Activated effector memory CD4-positive, alpha-beta T cell treated with Interleukin-2 at 50 U/mL for 16 hours (primary cell): ENCODE measurements at regions not wholly inside any gene's neighbourhood (a gene's known extent, or its start where the extent isn't known, plus 50 kb on each side); places are given as distances from the start of the nearest gene placed in this dataset.

ENCODE experiments used
- DNase-seq: peaks from one replicate; pipeline ENCODE4 v3.0.0-alpha.2; 2020

DNA sequence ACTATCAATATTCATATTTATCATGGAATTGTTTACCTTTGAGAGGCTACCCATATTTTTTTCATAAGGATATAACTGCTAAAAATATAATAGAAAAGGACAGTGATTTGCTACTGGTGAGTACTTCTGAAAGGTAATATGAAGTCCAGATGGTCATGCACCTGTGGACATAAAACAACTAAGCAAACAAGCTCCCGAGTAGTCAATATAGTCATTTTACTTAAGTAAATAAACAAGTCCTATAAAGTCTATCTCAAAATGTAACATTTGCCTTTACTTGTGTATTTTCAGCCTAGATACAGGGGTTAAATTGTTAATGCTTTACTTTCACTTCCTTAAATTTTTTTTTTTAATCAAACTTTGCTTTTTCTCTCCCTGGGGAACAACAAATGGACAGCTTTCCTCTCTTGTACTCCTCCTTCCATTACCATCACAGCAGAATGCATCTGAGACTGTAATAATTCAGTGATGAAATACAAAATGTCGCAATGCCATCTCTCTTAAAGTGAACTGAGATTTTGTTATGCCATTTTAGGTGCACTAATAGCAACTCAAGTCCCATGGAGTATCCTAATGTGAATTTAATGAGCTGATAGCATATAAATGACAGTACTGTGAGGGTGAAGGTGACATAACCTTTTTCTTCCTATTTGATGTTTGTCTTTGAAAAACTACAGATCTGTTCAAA lies 1325.4 kb upstream of the ZEB2 start:
- no peak for DNase-seq

DNA sequence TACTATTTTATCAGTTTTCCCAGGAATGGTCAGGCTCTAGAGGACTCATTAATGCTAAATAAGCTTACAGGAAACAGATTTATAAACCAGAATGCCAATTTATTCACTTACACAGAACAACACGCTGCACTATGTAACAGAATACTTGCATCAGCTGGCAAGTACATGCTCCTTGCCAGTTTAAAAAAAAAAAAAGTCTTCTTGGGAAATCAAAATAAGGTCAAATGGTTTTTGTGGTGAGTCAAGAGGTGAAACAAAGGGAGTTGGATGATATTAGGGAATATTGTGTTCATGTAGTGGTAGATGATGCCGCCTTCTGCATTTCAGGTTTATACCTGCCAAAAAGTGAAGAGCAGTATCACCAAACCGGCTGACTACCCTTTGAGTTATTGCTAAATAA lies 1322.1 kb upstream of the ZEB2 start:
- DNase-seq, result no peak

DNA sequence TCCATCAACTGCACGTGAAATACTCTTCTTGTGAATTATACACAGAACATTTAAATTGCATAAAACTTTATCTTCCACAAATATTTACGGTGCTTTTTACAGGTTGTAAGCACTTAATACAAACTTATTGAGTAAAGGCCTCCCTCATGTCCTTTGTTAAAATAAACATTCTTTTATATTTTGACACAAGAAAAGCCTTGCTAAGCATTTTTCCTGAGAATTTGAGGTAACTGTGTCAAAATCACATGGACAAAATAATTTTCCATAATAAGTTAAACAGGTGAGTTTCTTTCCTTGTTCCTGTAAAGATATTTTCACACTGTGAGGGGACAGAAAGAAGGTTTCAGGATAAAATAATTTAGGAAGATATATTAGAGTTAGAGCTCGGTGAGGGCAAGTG lies 1317.1 kb upstream of the ZEB2 start:
- no peak for DNase-seq

GRCh38 chr2:145835665-145836064 lies 1315.7 kb upstream of the ZEB2 start:
- no peak for DNase-seq

DNA sequence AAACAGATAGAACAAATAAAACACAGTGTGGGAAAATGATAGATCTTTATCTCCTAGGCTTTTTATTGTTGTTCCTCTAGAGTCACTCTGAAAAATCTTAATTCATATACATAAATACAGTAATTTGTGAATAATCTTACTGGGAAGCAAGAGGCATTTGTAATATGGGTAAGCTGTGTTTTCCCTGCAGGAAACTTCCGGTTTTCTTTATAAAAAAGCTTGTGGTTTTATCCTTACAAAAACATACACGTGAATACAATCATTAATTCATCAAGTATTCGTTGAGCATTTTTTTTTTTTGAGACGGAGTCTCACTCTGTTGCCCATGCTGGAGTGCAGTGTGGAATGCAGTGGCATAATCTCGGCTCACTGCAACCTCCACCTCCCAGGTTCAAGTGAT lies 1312.8 kb upstream of the ZEB2 start:
- DNase-seq, result no peak

DNA sequence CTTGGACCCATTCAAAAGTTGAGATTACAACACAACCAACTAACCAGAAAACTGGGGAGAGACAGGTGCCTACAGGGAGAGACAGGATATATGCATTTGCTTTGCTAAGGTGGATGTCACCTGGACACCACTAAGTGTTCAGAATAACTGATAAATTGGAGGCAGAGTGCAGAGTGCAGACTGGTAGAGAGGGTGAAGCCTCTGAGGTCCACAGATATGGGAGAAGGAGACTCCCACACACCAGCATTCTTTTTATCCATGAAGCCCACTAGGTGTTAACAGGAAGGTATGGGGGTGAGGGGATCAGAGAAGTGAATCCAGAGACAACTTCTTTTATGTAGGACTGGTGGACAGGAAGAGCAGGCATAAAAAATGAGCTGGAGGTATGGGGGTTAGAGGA lies 1310.0 kb upstream of the ZEB2 start:
- DNase-seq, result no peak

DNA sequence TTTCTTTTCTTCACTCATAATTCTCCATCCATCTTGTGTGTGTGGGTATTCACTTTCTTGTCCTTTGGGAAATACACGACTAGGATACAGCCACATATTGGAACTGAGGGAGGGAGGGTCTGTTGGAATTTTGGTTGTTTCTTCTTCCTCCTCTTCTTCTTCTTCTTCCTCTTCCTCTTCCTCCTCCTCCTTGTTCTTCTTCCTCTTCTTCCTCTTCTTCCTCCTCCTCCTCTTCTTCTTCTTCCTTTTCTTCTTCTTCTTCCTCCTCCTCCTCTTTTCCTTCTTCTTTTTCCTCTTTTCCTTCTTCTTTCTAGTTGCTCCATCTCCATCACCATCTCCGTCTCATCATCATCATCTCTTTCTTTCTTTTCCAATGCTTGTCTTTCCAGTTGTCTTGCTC lies 1307.3 kb upstream of the ZEB2 start:
- no peak for DNase-seq

GRCh38 chr2:145824384-145824783 lies 1304.5 kb upstream of the ZEB2 start:
- no peak for DNase-seq

DNA sequence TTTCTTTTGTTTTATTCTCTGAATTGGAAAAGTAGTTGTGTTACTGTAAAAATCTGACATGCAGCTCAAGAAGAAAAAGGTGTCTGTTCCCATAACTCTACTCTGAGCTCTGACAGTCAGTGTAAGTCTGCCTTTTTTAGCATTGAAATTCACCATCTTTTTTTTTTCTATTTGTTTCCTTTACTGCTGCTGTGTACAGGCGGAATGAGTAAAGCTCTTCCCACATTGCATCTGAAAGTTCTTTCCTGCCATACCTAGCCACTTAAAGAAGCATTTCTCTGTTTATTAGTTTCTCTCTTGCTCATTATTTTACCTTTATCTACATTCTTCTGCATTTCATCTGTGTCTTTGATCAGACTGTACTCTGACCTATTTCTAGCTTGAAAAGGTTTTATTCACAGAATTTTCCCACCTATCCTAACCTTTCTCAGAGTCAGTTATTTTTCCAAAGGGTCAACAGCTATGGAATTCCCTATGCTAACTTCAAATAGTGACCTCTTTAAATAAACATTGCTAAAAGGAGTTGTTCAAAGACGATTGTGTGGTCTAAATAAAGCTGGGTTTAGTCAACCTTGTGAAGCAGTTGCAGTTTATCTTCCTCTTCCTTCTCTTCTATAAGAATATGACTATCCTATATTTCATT lies 1303.1 kb upstream of the ZEB2 start:
- no peak for DNase-seq

DNA sequence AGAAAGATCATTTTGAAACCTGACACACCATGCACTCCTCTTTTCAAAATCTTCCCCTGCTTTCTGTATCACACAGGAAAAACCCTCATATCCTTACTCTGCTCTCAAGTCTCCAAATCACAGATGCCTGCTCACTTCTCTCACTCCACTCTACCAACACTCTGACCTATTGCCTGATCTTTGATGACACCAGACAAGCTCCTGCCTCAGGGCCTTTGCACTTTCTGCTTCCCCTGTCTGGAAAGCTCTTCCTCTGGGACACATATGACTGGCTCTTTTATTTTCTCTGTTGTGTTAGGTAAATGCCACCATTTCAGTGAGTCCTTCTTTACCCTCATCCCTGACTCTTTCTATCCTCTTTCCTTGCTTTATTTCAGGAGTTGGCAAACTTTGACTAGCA lies 1300.7 kb upstream of the ZEB2 start:
- DNase-seq, result no peak

DNA sequence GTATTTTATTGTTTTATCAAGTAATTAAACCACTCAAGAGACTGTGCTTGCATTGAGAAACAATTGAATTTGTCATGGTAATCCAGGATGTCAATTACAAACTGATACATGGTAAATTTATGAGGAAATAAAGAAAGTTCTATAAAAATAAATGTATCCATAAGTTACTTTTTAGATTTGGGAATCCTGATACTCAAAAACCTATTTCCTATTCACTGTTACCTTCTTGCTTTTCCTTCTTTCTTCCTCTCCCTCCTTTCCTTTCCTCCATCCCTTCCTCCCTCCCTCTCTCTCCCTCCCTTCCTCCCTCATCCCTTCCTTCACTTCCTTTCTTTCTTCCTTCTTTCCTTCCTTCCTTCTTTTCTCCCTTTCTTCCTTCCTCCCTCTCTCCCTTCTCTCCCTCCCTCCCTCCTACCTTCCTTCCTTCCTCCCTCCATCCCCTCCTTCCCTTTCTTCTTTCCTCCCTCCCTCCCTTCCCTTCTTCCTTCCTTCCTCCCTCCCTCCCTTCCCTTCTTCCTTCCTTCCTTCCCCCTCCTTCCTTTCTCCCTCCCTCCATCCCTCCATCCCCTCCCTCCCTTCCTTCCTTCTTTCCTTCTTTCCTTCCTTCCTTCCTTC lies 1299.1 kb upstream of the ZEB2 start:
- no peak for DNase-seq

GRCh38 chr2:145815933-145816332 lies 1296.0 kb upstream of the ZEB2 start:
- no peak for DNase-seq

DNA sequence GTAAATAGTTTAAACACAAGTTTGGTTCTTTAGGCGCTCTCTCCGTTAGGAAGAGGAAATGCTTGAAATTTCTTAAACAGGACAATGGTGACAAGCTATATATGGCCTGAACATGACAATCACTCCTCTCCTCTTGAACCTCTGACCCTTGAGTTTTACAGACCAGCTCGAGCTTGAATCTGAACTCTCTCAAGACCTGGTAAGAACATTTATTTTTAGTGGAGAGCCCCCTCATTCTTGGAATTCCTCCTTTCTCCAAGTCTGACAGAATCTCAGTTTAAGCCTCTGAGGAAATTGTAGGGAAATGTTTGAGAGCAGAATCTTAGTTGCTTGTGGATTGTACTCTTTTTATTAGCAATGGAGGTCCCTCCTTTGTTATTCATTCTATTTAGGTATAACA lies 1293.6 kb upstream of the ZEB2 start:
- no peak for DNase-seq

DNA sequence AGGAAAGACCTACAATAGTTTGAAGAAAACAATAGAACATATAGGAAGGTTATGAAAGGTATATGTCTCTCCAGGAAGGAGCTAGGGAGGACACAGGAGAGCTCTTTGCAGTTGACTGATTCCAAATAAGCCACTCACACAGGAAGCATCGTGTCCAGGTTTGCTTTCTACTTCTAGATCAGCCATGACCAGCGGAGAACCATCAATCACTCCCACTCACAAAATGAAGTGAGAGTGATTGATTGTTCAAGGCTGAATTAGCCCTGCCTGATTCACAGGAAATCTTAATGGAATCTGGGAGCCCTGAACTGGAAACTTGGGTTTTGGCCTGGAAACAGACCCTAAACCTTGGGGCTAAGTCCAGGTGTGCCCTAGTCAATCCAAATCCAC lies 1292.2 kb upstream of the ZEB2 start:
- DNase-seq, result no peak

DNA sequence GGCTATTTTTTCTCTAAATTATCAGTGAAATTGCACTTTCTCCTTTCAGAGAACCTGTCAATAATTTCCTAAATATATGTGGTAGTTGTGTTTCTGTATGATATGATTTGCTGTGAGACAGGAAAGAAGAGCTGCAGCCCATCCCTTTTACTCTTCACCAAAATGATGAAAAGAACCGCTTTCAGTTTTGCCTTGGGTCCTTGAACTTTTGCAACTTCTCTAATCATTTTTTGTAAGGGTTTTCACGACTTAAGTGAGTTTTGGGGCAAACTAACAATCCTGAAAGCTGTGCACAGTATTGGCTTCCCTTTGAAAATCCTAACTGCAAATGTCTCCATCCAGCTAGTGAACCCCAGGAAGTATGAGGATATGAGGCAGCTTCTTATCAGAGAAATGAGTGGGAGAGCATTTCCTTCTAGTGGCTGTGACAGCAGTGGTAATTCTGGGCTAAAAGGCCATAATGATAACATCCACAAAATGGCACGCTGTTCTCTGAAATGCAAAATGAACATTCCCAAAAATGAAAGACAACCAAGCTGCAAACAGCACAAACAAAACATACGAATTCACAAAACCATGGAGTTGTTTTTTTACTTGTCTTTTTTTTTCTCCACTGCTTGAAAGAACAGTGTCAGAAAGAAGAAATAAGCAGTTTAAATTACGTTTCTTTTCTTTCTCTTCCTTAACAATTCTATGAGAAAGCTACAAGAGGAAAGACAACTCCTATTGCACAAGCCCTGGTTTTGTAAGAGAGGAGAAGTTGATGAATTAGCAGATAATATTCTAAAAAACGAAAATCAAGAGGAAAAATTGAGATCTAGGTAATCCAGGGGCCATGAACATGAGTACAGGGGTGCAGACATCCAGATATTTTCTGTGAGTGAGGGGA lies 1291.6 kb upstream of the ZEB2 start:
- DNase-seq, result no peak

- DNase-seq, result no peak
Observed at GRCh38 chr2:145807968-145808367, 1288.0 kb upstream of the ZEB2 start.

GRCh38 chr2:145807554-145807953 lies 1287.6 kb upstream of the ZEB2 start:
- no peak for DNase-seq

DNA sequence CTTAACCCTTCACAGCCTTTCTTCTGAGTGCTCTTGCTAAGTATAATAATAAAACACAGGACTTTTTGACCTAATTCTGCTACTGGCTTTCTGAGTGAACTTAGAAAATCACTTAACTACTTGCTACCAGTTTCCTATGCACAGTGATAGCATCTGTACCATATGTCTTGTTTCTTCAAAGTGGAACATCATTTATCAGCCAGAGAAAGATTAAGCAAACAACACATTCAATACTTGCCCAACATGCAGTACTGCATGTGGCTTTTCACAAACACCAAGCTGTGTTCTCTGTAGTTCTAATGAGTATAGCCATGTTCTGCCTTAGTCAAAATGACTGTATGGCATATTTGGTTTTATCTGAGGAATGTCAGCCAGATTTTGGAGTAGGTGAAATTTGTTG lies 1286.6 kb upstream of the ZEB2 start:
- DNase-seq, result no peak

DNA sequence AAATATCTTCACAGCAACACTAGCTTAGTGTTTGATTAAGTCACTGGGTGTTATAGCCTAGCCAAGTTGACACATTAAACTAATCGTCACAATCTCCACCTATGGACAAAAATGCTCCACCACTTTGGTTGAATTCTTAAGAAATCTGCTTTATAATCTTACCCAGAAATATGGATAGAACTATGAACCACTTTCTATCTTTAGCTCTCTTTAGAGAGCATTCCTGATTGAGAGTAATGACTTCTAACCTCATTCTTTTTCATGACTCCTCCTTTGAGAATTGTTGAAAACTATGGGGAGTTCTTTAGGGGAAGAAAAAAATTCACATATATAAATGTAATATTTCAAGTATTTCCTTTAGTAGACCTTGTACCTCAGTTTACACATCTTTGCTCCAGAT lies 1282.2 kb upstream of the ZEB2 start:
- DNase-seq, result no peak

DNA sequence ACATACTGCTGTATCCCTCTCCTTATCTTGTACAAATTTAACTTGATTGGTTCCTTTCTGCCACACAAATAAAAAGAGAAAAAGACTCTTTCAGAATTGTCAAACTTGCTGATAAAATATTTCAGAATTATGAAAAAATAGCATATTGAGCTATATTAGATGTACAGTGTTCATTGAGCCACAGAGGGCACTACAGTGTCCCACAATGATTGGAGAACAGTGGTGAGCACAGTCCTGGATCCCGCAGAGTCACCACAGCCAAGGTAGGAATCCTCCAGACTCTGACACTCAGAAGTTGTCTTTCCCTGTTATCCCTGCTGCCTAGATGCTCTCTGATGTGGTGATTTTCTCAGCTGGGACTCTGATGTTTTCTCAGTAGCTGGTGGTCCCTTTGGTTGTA lies 1281.3 kb upstream of the ZEB2 start:
- no peak for DNase-seq

- DNase-seq, result no peak
Observed at GRCh38 chr2:145800151-145801091, 1280.5 kb upstream of the ZEB2 start.

DNA sequence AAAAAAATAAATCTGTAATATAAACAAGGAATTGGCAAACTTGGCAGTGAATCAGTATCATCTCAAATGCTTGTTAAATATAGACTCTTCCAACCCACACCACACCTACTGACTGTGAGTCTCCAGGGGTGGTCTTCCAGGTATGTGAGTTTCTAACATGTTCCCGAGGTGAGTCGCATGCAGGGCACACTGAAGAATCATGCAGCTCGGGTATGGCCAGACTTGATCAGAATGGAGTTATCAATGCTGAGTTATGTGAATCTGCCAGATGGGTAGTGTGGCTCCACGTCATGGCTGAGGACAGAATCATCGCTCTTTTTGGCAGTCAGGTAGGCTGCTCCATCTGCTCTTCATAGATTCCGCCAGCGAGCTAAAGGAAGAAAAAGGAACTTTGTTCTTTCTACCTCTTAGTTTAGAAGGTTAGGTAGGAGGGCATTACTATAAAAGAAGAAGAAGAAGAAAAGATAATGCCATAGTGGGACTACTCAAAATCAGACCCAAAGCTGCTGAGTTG lies 1279.7 kb upstream of the ZEB2 start:
- DNase-seq, result no peak
